GM19025 (cell line): ENCODE measurements at regions not wholly inside any gene's neighbourhood (a gene's known extent, or its start where the extent isn't known, plus 50 kb on each side); places are given as distances from the start of the nearest gene placed in this dataset.

ENCODE experiments used
- ATAC-seq: cut with Tn5 transposase; IDR thresholded peaks from one replicate; pipeline ENCODE4 v1.9.1; 2021; ENCODE audit warnings: mild to moderate bottlenecking, low read depth, moderate library complexity; ENCODE audit not compliant: unreplicated experiment

GRCh38 chr4:57163530-57164459 is 53.6 kb upstream of the IGFBP7 start:
- ATAC-seq: peak; percentile 95

- ATAC-seq: no peak
Measured at GRCh38 chr4:57162499-57163019, 52.4 kb upstream of the IGFBP7 start.
